ENCODE measurements at regions not wholly inside any gene's neighbourhood (a gene's known extent, or its start where the extent isn't known, plus 50 kb on each side); places are given as distances from the start of the nearest gene placed in this dataset.

DNA sequence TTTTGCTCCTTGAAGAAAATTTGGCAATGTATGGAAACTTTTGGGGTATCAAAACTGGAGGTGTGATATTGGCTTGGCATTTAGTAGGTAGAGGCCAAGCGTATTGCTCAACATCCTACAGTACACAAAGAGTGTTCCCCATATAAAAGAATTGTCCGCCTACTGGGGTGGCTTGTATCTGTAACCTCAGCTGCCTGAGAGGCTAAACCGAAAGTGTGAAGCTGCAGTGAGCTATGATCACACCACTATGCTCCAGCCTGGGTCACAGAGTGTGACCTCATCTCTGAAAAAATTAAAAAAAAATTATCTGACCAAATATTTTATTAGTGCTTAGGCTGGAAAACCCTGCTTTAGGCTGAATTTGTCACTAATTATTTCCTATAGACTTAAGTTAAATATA is 483.9 kb downstream of the PYDC2 start:
- Histone ChIP-seq H3K36me3 (ENCODE audit: control insufficient read depth in 4 of 4, insufficient read depth in 3 of 4, low read depth in 1 of 4, low read length in 3 of 4) (no peaks in the 10 kb centered on the region), H3K4me1 (ENCODE audit: control insufficient read depth in 4 of 4, insufficient read depth in 4 of 4, low read length in 3 of 4) (no peaks in the 10 kb centered on the region), H3K9me3 (ENCODE audit: control insufficient read depth in 4 of 4, low read length in 3 of 4) (no peaks in the 10 kb centered on the region), H3K27ac (ENCODE audit: low read depth in 1 of 2, low read length in 2 of 2) (no peak overlapping the region), H3K4me3 (ENCODE audit: low read depth in 1 of 3, low read length in 3 of 3) (no peak overlapping the region), H3K27me3 (ENCODE audit: control insufficient read depth in 4 of 4, insufficient read depth in 4 of 4, low read length in 3 of 4) (no peaks in the 10 kb centered on the region), H3K9ac (ENCODE audit: low read depth in 1 of 2, low read length in 2 of 2) (no peak overlapping the region)
- WGBS: 93% methylated on average over 3 of the region's 3 CpGs
- no peak for DNase-seq (ENCODE audit: low spot score)
- TF ChIP-seq, protein P1, sequence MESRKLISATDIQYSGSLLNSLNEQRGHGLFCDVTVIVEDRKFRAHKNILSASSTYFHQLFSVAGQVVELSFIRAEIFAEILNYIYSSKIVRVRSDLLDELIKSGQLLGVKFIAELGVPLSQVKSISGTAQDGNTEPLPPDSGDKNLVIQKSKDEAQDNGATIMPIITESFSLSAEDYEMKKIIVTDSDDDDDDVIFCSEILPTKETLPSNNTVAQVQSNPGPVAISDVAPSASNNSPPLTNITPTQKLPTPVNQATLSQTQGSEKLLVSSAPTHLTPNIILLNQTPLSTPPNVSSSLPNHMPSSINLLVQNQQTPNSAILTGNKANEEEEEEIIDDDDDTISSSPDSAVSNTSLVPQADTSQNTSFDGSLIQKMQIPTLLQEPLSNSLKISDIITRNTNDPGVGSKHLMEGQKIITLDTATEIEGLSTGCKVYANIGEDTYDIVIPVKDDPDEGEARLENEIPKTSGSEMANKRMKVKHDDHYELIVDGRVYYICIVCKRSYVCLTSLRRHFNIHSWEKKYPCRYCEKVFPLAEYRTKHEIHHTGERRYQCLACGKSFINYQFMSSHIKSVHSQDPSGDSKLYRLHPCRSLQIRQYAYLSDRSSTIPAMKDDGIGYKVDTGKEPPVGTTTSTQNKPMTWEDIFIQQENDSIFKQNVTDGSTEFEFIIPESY (IDR thresholded peaks at IDR 0.05): no peak
- TF ChIP-seq HNF4A (conservative IDR thresholded peaks at IDR 0.05) (no peak), RXRA (IDR thresholded peaks at IDR 0.05) (no peak), EGR1 (IDR thresholded peaks at IDR 0.05; ENCODE audit: low read depth in 2 of 2) (no peak), SP1 (IDR thresholded peaks at IDR 0.05) (no peak), FOXA1 (IDR thresholded peaks at IDR 0.05) (no peak), REST (IDR thresholded peaks at IDR 0.05) (no peak), NR2F2 (IDR thresholded peaks at IDR 0.05) (no peak), HNF4G (IDR thresholded peaks at IDR 0.05) (no peak)
- TF ChIP-seq, protein P2, sequence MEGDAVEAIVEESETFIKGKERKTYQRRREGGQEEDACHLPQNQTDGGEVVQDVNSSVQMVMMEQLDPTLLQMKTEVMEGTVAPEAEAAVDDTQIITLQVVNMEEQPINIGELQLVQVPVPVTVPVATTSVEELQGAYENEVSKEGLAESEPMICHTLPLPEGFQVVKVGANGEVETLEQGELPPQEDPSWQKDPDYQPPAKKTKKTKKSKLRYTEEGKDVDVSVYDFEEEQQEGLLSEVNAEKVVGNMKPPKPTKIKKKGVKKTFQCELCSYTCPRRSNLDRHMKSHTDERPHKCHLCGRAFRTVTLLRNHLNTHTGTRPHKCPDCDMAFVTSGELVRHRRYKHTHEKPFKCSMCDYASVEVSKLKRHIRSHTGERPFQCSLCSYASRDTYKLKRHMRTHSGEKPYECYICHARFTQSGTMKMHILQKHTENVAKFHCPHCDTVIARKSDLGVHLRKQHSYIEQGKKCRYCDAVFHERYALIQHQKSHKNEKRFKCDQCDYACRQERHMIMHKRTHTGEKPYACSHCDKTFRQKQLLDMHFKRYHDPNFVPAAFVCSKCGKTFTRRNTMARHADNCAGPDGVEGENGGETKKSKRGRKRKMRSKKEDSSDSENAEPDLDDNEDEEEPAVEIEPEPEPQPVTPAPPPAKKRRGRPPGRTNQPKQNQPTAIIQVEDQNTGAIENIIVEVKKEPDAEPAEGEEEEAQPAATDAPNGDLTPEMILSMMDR (IDR thresholded peaks at IDR 0.05; ENCODE audit: low read depth, low read length, missing input control): no peak

GRCh38 chr3:191952186-191952585 is 491.2 kb downstream of the PYDC2 start:
- Histone ChIP-seq H3K4me3 (ENCODE audit: low read depth in 1 of 3, low read length in 3 of 3) (no peak overlapping the region), H3K4me1 (ENCODE audit: control insufficient read depth in 4 of 4, insufficient read depth in 4 of 4, low read length in 3 of 4) (no peaks in the 10 kb centered on the region), H3K27ac (ENCODE audit: low read depth in 1 of 2, low read length in 2 of 2) (no peak overlapping the region), H3K36me3 (ENCODE audit: control insufficient read depth in 4 of 4, insufficient read depth in 3 of 4, low read depth in 1 of 4, low read length in 3 of 4) (no peaks in the 10 kb centered on the region), H3K9ac (ENCODE audit: low read depth in 1 of 2, low read length in 2 of 2) (no peak overlapping the region), H3K9me3 (ENCODE audit: control insufficient read depth in 4 of 4, low read length in 3 of 4) (peaks cover 0 to 2% (median 0%) of the 10 kb centered on the region in 4 donors), H3K27me3 (ENCODE audit: control insufficient read depth in 4 of 4, insufficient read depth in 4 of 4, low read length in 3 of 4) (no peaks in the 10 kb centered on the region)
- no peak for DNase-seq (ENCODE audit: low spot score)
- WGBS: 88% methylated on average over 14 of the region's 14 CpGs
- TF ChIP-seq SP1 (IDR thresholded peaks at IDR 0.05) (no peak), HNF4G (IDR thresholded peaks at IDR 0.05) (no peak), RXRA (IDR thresholded peaks at IDR 0.05) (no peak), RAD21 (IDR thresholded peaks at IDR 0.05) (no peak), REST (IDR thresholded peaks at IDR 0.05) (no peak), JUND (IDR thresholded peaks at IDR 0.05) (no peak), FOXA1 (IDR thresholded peaks at IDR 0.05) (no peak), TAF1 (conservative IDR thresholded peaks at IDR 0.05) (no peak), FOXA2 (IDR thresholded peaks at IDR 0.05) (no peak), EGR1 (IDR thresholded peaks at IDR 0.05; ENCODE audit: low read depth in 2 of 2) (no peak)
- TF ChIP-seq, protein P3, sequence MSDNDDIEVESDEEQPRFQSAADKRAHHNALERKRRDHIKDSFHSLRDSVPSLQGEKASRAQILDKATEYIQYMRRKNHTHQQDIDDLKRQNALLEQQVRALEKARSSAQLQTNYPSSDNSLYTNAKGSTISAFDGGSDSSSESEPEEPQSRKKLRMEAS (IDR thresholded peaks at IDR 0.05): no peak

Data from liver (tissue), 8 donors.